A673 (cell line): ENCODE measurements at regions not wholly inside any gene's neighbourhood (a gene's known extent, or its start where the extent isn't known, plus 50 kb on each side); places are given as distances from the start of the nearest gene placed in this dataset.

Experiments used
- BruUV-seq: library from RNA; stranded (reverse); fragments of 400-500 nt; replicated peaks from 2 replicates; lab custom pipeline; 2021; lab: Mats Ljungman, UMichigan
- CTCF ChIA-PET: fragments of 300-600 bp; sonication (Branson Sonifier 250); formaldehyde crosslinking; loops from one replicate; lab custom pipeline; 2022; ENCODE audit warnings: antibody characterized with exemption; lab: Charles Lee
- POLR2A ChIA-PET: fragments of 300-600 bp; sonication (Branson Sonifier 250); formaldehyde crosslinking; loops from one replicate; lab custom pipeline; 2022; ENCODE audit warnings: antibody characterized with exemption; ENCODE audit not compliant: low non-redundant PET; lab: Charles Lee
- DNase-seq: peaks from one replicate; pipeline ENCODE4 v3.0.0-alpha.2; 2015; ENCODE audit warnings: low spot score
- H3K27ac ChIP-seq: fragments of 200-600 bp; sonication (generic); 2 replicates; pipeline ENCODE4 v1.5.1; 2016; ENCODE audit warnings: mixed run types, low read depth, mild to moderate bottlenecking, mixed read lengths, antibody characterized with exemption, low read length; ENCODE audit not compliant: poor library complexity, severe bottlenecking
- H3K27me3 ChIP-seq: fragments of 200-600 bp; sonication (generic); replicated peaks from 2 replicates; pipeline ENCODE4 v1.6.1; 2017; ENCODE audit warnings: mixed run types, low read depth, mild to moderate bottlenecking, mixed read lengths, antibody characterized with exemption, low read length; ENCODE audit not compliant: insufficient read depth, poor library complexity
- H3K36me3 ChIP-seq: fragments of 200-600 bp; sonication (generic); 2 replicates; pipeline ENCODE4 v1.6.1; 2016; ENCODE audit warnings: mixed run types, mild to moderate bottlenecking, mixed read lengths, antibody characterized with exemption, low read length; ENCODE audit not compliant: insufficient read depth, poor library complexity, severe bottlenecking
- H3K4me1 ChIP-seq: fragments of 200-600 bp; sonication (generic); 2 replicates; pipeline ENCODE4 v1.6.1; 2017; ENCODE audit warnings: mixed run types, mild to moderate bottlenecking, mixed read lengths, antibody characterized with exemption, low read length; ENCODE audit not compliant: insufficient read depth, poor library complexity, severe bottlenecking
- H3K4me3 ChIP-seq: fragments of 200-600 bp; sonication (generic); 2 replicates; pipeline ENCODE4 v1.5.1; 2016; ENCODE audit warnings: low read depth, mixed run types, mild to moderate bottlenecking, mixed read lengths, low read length; ENCODE audit not compliant: poor library complexity, severe bottlenecking
- H3K9me3 ChIP-seq: fragments of 200-600 bp; sonication (generic); 2 replicates; pipeline ENCODE4 v1.6.1; 2016; ENCODE audit warnings: mixed run types, low read depth, mild to moderate bottlenecking, mixed read lengths, antibody characterized with exemption, low read length; ENCODE audit not compliant: poor library complexity, severe bottlenecking
- CTCF ChIP-seq: fragments of 300-800, 200-600 bp; sonication (generic); conservative IDR thresholded peaks from 2 replicates; pipeline ENCODE4 v1.5.1; 2017; ENCODE audit warnings: low read depth, mild to moderate bottlenecking, antibody characterized with exemption, low read length, moderate library complexity, mixed read lengths
- EZH2 ChIP-seq: fragments of 200-600 bp; sonication (generic); IDR thresholded peaks from 2 replicates; pipeline ENCODE4 v1.6.1; 2017; ENCODE audit warnings: borderline replicate concordance, low read depth, mild to moderate bottlenecking, mixed read lengths, antibody characterized with exemption, low read length; ENCODE audit not compliant: poor library complexity, severe bottlenecking
- intact Hi-C: fragments of 100-400 bp; cut with micrococcal nuclease; formaldehyde crosslinking; loops from one replicate; pipeline ENCODE4 v1.10.0; 2022; ENCODE audit not compliant: unreplicated experiment

GRCh38 chr12:102763061-102763460 lies 154.0 kb downstream of the PAH start:
- no peak for DNase-seq
- BruUV-seq: no TSS peak
- Histone ChIP-seq H3K27me3 (no peaks in the 10 kb centered on the region), H3K4me3 (no peak overlapping the region), H3K27ac (no peak overlapping the region), H3K9me3 (no peaks in the 10 kb centered on the region), H3K36me3 (no peaks in the 10 kb centered on the region), H3K4me1 (peaks cover 40% of the 10 kb centered on the region)
- POLR2A ChIA-PET: no interaction called here
- TF ChIP-seq EZH2 (no peak), CTCF (no peak)
- CTCF ChIA-PET: no interaction called here
- intact Hi-C loops: no loop called here

GRCh38 chr12:102760322-102760721 lies 156.7 kb downstream of the PAH start:
- POLR2A ChIA-PET: no interaction called here
- intact Hi-C loops: no loop called here

GRCh38 chr12:102759466-102759865 lies 157.6 kb downstream of the PAH start:
- DNase-seq: no peak
- Histone ChIP-seq H3K4me3 (no peak overlapping the region), H3K4me1 (peaks cover 13% of the 10 kb centered on the region), H3K36me3 (no peaks in the 10 kb centered on the region), H3K27me3 (no peaks in the 10 kb centered on the region), H3K27ac (no peak overlapping the region), H3K9me3 (no peaks in the 10 kb centered on the region)
- intact Hi-C loops: no loop called here
- BruUV-seq: no TSS peak
- TF ChIP-seq EZH2 (no peak), CTCF (no peak)
- ChIA-PET CTCF (no interaction called here), POLR2A (no interaction called here)

More at GRCh38 chr12:102760322-102760721, 156.7 kb downstream of the PAH start:
- Histone ChIP-seq H3K27ac (no peak overlapping the region), H3K4me3 (no peak overlapping the region), H3K4me1 (peaks cover 22% of the 10 kb centered on the region), H3K36me3 (no peaks in the 10 kb centered on the region), H3K27me3 (no peaks in the 10 kb centered on the region), H3K9me3 (no peaks in the 10 kb centered on the region)
- no peak for DNase-seq
- CTCF ChIA-PET: no interaction called here
- TF ChIP-seq EZH2 (no peak), CTCF (no peak)
- no TSS peak for BruUV-seq
